GM19035 (cell line): ENCODE measurements at regions not wholly inside any gene's neighbourhood (a gene's known extent, or its start where the extent isn't known, plus 50 kb on each side); places are given as distances from the start of the nearest gene placed in this dataset.

Source experiments
- ATAC-seq: cut with Tn5 transposase; IDR thresholded peaks from one replicate; pipeline ENCODE4 v1.9.1; 2021; ENCODE audit not compliant: unreplicated experiment

GRCh38 chr5:165809914-165810313 is 2304.5 kb downstream of the MAT2B start:
- ATAC-seq: no peak

- ATAC-seq: no peak
These were observed 2324.1 kb downstream of the MAT2B start for GRCh38 chr5:165829504-165829903.

- ATAC-seq: no peak
These were observed 2329.5 kb downstream of the MAT2B start for GRCh38 chr5:165834891-165835290.

- ATAC-seq: no peak
These were observed 2330.6 kb downstream of the MAT2B start for GRCh38 chr5:165836046-165836445.

- ATAC-seq: no peak
These were observed 2331.9 kb downstream of the MAT2B start for GRCh38 chr5:165837286-165837685.

- no peak for ATAC-seq
These were observed 2339.2 kb downstream of the MAT2B start for GRCh38 chr5:165844571-165844970.

GRCh38 chr5:165858118-165858517 is 2352.7 kb downstream of the MAT2B start:
- ATAC-seq: no peak

GRCh38 chr5:165859251-165859650 is 2353.8 kb downstream of the MAT2B start:
- no peak for ATAC-seq

GRCh38 chr5:165863239-165863638 is 2357.8 kb downstream of the MAT2B start:
- no peak for ATAC-seq

- no peak for ATAC-seq
These were observed 2365.9 kb downstream of the MAT2B start for GRCh38 chr5:165871291-165871690.

- no peak for ATAC-seq
These were observed 2369.4 kb downstream of the MAT2B start for GRCh38 chr5:165874851-165875250.

GRCh38 chr5:165876538-165876937 is 2371.1 kb downstream of the MAT2B start:
- no peak for ATAC-seq

GRCh38 chr5:165877475-165877874 is 2372.1 kb downstream of the MAT2B start:
- no peak for ATAC-seq

GRCh38 chr5:165881259-165881658 is 2375.8 kb downstream of the MAT2B start:
- no peak for ATAC-seq

GRCh38 chr5:165882099-165882498 is 2376.7 kb downstream of the MAT2B start:
- ATAC-seq: no peak

- ATAC-seq: no peak
These were observed 2380.4 kb downstream of the MAT2B start for GRCh38 chr5:165885623-165886350.

- no peak for ATAC-seq
These were observed 2381.7 kb downstream of the MAT2B start for GRCh38 chr5:165887147-165887546.

GRCh38 chr5:165892383-165892782 is 2387.0 kb downstream of the MAT2B start:
- ATAC-seq: no peak

GRCh38 chr5:165894916-165895315 is 2389.5 kb downstream of the MAT2B start:
- no peak for ATAC-seq

GRCh38 chr5:165903835-165904234 is 2387.6 kb upstream of the WWC1 start:
- ATAC-seq: no peak

GRCh38 chr5:165906871-165907270 is 2384.6 kb upstream of the WWC1 start:
- ATAC-seq: no peak

GRCh38 chr5:165913059-165913458 is 2378.4 kb upstream of the WWC1 start:
- no peak for ATAC-seq

- ATAC-seq: no peak
These were observed 2377.0 kb upstream of the WWC1 start for GRCh38 chr5:165914456-165914855.
